ENCODE measurements at regions not wholly inside any gene's neighbourhood (a gene's known extent, or its start where the extent isn't known, plus 50 kb on each side); places are given as distances from the start of the nearest gene placed in this dataset.

- Histone ChIP-seq H3K4me2 (no peak overlapping the region), H3K36me3 (ENCODE audit: insufficient read depth) (no peaks in the 10 kb centered on the region), H3K79me2 (replicated peaks; ENCODE audit: insufficient read depth) (no peaks in the 10 kb centered on the region), H3K27ac (ENCODE audit: low read depth) (no peak overlapping the region), H3K27me3 (ENCODE audit: insufficient read depth) (no peaks in the 10 kb centered on the region), H3F3A (replicated peaks; ENCODE audit: low read depth) (no peaks in the 10 kb centered on the region), H4K20me1 (replicated peaks; ENCODE audit: insufficient read depth) (no peaks in the 10 kb centered on the region), H3K9me2 (ENCODE audit: insufficient read depth) (no peaks in the 10 kb centered on the region), H2AFZ (no peak overlapping the region), H3K4me1 (ENCODE audit: insufficient read depth) (peaks cover 4% of the 10 kb centered on the region; the same call in 1 of the 2 replicates), H3K4me3 (no peak overlapping the region)
- H3K4me1 Mint-ChIP-seq, result peaks cover 7% of the 10 kb centered on the region
- no peak overlapping the region for H3K4me3 Mint-ChIP-seq
- no peaks in the 10 kb centered on the region for H3K36me3 Mint-ChIP-seq (ENCODE audit: low read depth)
- peaks cover 4% of the 10 kb centered on the region for H3K27me3 Mint-ChIP-seq (ENCODE audit: insufficient read depth, low read depth, poor library complexity)
- no peaks in the 10 kb centered on the region for H3K9me3 Mint-ChIP-seq
- ATAC-seq (no peak), DNase-seq (ENCODE audit: low spot score) (no peak)
- TF ChIP-seq ZNF462 (CRISPR knock-in tag; IDR thresholded peaks at IDR 0.05) (no peak), EZH2phosphoT487 (IDR thresholded peaks at IDR 0.05; ENCODE audit: unreplicated experiment) (no peak), JUNB (IDR thresholded peaks at IDR 0.05; ENCODE audit: unreplicated experiment) (no peak), CTCF (conservative IDR thresholded peaks at IDR 0.05; ENCODE audit: low read depth in 2 of 2) (no peak), POLR2AphosphoS5 (IDR thresholded peaks at IDR 0.05; ENCODE audit: low read depth) (no peak), CREB1 (CRISPR knock-in tag; IDR thresholded peaks at IDR 0.05; ENCODE audit: low read depth) (no peak), STAT1 (IDR thresholded peaks at IDR 0.05; ENCODE audit: unreplicated experiment) (no peak), ZNF331 (CRISPR knock-in tag; IDR thresholded peaks at IDR 0.05; ENCODE audit: low read depth) (no peak), NANOG (IDR thresholded peaks at IDR 0.05; ENCODE audit: borderline replicate concordance) (no peak), EZH2 (IDR thresholded peaks at IDR 0.05; ENCODE audit: low read depth, unreplicated experiment) (no peak), REST (IDR thresholded peaks at IDR 0.05; ENCODE audit: unreplicated experiment) (no peak), ZNF114 (CRISPR knock-in tag; IDR thresholded peaks at IDR 0.05) (no peak), ETS1 (IDR thresholded peaks at IDR 0.05) (no peak)
- no peak overlapping the region for H3K27ac Mint-ChIP-seq
Observed at GRCh38 chr3:24917908-24918307, 423.3 kb upstream of the THRB start.
